RWPE2 (cell line): ENCODE measurements at regions not wholly inside any gene's neighbourhood (a gene's known extent, or its start where the extent isn't known, plus 50 kb on each side); places are given as distances from the start of the nearest gene placed in this dataset.
A peak's percentile ranks its signal among the peaks of the same experiment; 100 is the strongest.

Experiments
- ATAC-seq: fragments of 200-7000 bp; cut with Tn5 transposase; 3 replicates; pipeline ENCODE4 v1.9.1; 2021; ENCODE audit warnings: low read depth
- DNase-seq: peaks from one replicate; pipeline ENCODE4 v3.0.0-alpha.2; 2020; ENCODE audit warnings: low spot score
- H3K27ac ChIP-seq: fragments of 450-650 bp; 2 replicates; pipeline ENCODE4 v1.5.1; 2017; ENCODE audit warnings: mild to moderate bottlenecking; ENCODE audit not compliant: poor library complexity, severe bottlenecking
- H3K27me3 ChIP-seq: fragments of 250-450 bp; sonication (Bioruptor Pico); 2 replicates; pipeline ENCODE4 v1.5.1; 2021; ENCODE audit warnings: mild to moderate bottlenecking, moderate library complexity; ENCODE audit not compliant: insufficient read depth, poor library complexity, severe bottlenecking
- H3K36me3 ChIP-seq: fragments of 250-450 bp; sonication (Bioruptor Pico); 2 replicates; pipeline ENCODE4 v1.5.1; 2020; ENCODE audit warnings: low read depth, mild to moderate bottlenecking, moderate library complexity
- H3K4me1 ChIP-seq: fragments of 250-450 bp; sonication (Bioruptor Pico); 2 replicates; pipeline ENCODE4 v1.5.1; 2021; ENCODE audit warnings: mild to moderate bottlenecking, moderate library complexity; ENCODE audit not compliant: insufficient read depth, poor library complexity, severe bottlenecking
- H3K4me3 ChIP-seq: fragments of 250-450 bp; sonication (Bioruptor Pico); 2 replicates; pipeline ENCODE4 v1.5.1; 2021; ENCODE audit warnings: mild to moderate bottlenecking, moderate library complexity; ENCODE audit not compliant: severe bottlenecking
- H3K9me3 ChIP-seq: fragments of 250-450 bp; sonication (Bioruptor Pico); 2 replicates; pipeline ENCODE4 v1.5.1; 2021; ENCODE audit warnings: mild to moderate bottlenecking, moderate library complexity; ENCODE audit not compliant: severe bottlenecking
- TF ChIP-seq, protein P1 (sequence below): fragments of 450-650 bp; IDR thresholded peaks from one replicate; pipeline ENCODE4 v1.5.1; 2017; ENCODE audit warnings: mild to moderate bottlenecking, moderate library complexity; ENCODE audit not compliant: poor library complexity, severe bottlenecking

DNA sequence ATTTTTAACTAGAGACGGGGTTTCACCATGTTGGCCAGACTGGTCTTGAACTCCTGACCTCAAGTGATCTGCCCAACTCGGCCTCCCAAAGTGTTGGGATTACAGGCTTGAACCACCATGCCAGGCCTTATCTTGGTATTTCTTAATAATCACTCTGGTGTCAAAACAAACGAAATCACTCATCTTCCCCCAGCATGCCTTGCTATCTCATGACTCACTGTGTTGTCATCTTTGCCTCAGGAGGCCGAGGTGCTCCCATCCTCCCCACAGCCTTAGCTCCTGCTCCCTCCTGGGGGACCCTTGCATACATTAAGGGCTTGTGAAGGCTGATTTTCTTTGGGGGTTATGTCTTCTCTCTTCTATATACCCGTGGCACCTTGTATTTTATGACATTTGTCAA lies 250.1 kb upstream of the DPP10 start:
- no peaks in the 10 kb centered on the region for H3K36me3 ChIP-seq
- H3K4me1 ChIP-seq: no peaks in the 10 kb centered on the region
- no peak overlapping the region for H3K4me3 ChIP-seq
- H3K27ac ChIP-seq: no peak overlapping the region
- no peak for DNase-seq
- H3K9me3 ChIP-seq: no peaks in the 10 kb centered on the region
- peak; percentile 64; the same call in 2 of the 3 replicates for ATAC-seq
- TF ChIP-seq, protein P1, sequence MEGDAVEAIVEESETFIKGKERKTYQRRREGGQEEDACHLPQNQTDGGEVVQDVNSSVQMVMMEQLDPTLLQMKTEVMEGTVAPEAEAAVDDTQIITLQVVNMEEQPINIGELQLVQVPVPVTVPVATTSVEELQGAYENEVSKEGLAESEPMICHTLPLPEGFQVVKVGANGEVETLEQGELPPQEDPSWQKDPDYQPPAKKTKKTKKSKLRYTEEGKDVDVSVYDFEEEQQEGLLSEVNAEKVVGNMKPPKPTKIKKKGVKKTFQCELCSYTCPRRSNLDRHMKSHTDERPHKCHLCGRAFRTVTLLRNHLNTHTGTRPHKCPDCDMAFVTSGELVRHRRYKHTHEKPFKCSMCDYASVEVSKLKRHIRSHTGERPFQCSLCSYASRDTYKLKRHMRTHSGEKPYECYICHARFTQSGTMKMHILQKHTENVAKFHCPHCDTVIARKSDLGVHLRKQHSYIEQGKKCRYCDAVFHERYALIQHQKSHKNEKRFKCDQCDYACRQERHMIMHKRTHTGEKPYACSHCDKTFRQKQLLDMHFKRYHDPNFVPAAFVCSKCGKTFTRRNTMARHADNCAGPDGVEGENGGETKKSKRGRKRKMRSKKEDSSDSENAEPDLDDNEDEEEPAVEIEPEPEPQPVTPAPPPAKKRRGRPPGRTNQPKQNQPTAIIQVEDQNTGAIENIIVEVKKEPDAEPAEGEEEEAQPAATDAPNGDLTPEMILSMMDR: no peak
- H3K27me3 ChIP-seq: no peaks in the 10 kb centered on the region

DNA sequence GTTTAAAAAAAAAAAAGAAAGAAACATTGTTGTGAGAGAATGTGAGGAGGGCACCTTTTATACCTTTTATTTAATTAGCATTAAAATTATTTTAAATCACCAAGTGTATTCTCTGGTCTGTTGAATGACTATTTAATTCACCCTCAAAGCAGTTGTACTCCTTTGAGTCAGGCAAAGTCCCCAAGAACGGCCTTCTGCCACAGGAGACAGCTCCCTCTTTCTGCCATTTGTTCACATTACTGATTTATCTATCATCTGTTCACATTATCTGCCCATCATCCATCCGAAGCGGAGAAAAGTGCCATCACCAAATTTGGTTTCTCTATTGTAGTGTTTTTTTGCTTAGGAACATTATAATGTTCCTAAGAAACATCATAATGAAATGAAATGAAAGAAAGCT lies 240.7 kb upstream of the DPP10 start:
- Histone ChIP-seq H3K9me3 (no peaks in the 10 kb centered on the region), H3K4me3 (no peak overlapping the region), H3K36me3 (no peaks in the 10 kb centered on the region), H3K4me1 (no peaks in the 10 kb centered on the region), H3K27ac (no peak overlapping the region), H3K27me3 (no peaks in the 10 kb centered on the region)
- DNase-seq (no peak), ATAC-seq (no peak)
- TF ChIP-seq, protein P1: peak; percentile 8

DNA sequence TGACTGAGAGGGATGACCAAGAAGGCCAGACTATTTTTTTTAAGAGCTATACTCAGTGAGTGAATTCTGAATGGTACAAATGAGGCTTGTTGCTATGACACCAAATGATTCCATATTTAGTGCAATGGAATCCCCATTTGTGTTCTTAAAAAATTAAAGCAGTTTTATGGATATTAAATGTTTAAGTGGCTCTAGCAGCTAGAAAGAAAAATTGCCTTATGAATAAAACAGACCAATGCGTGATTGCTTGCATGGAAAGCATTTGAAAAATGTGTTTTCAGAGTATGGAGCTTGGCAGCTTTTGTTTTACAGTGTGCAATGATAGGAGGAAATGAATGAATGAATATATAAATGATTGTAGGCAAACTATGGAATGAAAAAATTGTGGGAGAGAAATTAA lies 238.8 kb upstream of the DPP10 start:
- Histone ChIP-seq H3K4me3 (no peak overlapping the region), H3K36me3 (no peaks in the 10 kb centered on the region), H3K27me3 (no peaks in the 10 kb centered on the region), H3K9me3 (no peaks in the 10 kb centered on the region), H3K27ac (no peak overlapping the region), H3K4me1 (no peaks in the 10 kb centered on the region)
- TF ChIP-seq, protein P1: no peak
- DNase-seq (no peak), ATAC-seq (no peak)

DNA sequence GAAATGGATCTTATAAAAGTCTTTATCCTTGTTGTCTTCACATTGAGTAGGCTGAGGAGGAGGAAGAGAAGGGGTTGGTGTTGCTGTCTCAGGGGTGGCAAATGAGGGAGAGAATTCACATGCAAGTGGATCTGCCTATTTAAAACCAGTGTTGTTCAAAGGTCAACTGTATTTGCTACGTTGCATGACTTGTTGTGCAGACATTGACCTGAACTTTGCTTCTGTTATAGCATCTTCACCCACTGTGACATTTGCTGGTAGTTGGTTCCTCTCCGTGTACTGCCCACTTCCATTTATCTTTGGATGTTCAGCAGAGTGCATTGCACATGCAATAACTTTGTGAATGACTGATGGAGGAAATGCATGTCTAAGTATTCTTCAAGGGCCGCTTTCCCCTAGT lies 228.6 kb upstream of the DPP10 start:
- ATAC-seq: no peak

DNA sequence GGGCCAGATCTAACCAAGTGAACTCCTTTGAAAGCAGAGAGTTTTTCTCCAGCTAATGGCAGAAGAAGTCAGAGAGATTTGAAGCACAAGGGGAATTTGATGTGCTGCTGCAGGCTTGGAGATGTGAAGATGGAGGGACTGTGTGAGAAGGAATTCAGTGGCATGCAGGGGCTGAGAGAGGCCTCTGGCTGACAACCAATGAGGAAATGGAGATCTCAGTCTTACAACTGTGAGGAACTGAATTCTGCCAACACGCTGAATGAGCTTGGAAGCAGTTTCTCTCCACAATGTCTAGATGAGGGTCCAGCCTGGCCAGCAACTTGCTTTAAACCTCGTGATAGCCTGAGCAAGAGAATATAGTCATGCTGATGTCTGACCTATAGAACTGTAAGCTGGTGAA lies 224.1 kb upstream of the DPP10 start:
- Histone ChIP-seq H3K27me3 (no peaks in the 10 kb centered on the region), H3K9me3 (no peaks in the 10 kb centered on the region), H3K4me3 (no peak overlapping the region), H3K36me3 (no peaks in the 10 kb centered on the region), H3K27ac (no peak overlapping the region), H3K4me1 (no peaks in the 10 kb centered on the region)
- ATAC-seq (no peak), DNase-seq (no peak)
- TF ChIP-seq, protein P1: no peak

More for the DNA sequence above, 228.6 kb upstream of the DPP10 start:
- TF ChIP-seq, protein P1: no peak
- no peak overlapping the region for H3K27ac ChIP-seq
- H3K4me1 ChIP-seq: no peaks in the 10 kb centered on the region
- H3K4me3 ChIP-seq: no peak overlapping the region
- H3K9me3 ChIP-seq: no peaks in the 10 kb centered on the region
- H3K36me3 ChIP-seq: no peaks in the 10 kb centered on the region
- no peak for DNase-seq
- no peaks in the 10 kb centered on the region for H3K27me3 ChIP-seq
